ENCODE measurements at regions not wholly inside any gene's neighbourhood (a gene's known extent, or its start where the extent isn't known, plus 50 kb on each side); places are given as distances from the start of the nearest gene placed in this dataset.
A peak's percentile ranks its signal among the peaks of the same experiment; 100 is the strongest.

GRCh38 chrX:5084279-5084678, 1144.4 kb downstream of the NLGN4X start:
- DNase-seq (ENCODE audit: low read depth in 2 of 2), result no peak

- DNase-seq (ENCODE audit: low read depth in 2 of 2), result no peak
These were observed 1146.0 kb downstream of the NLGN4X start for GRCh38 chrX:5082705-5083104.

GRCh38 chrX:5080791-5081190, 1147.9 kb downstream of the NLGN4X start:
- no peak for DNase-seq (ENCODE audit: low read depth in 2 of 2)

- no peak for DNase-seq (ENCODE audit: low read depth in 2 of 2)
These were observed 1160.1 kb downstream of the NLGN4X start for GRCh38 chrX:5068550-5068949.

GRCh38 chrX:5057786-5058185, 1170.9 kb downstream of the NLGN4X start:
- DNase-seq (ENCODE audit: low read depth in 2 of 2), result no peak

- no peak for DNase-seq (ENCODE audit: low read depth in 2 of 2)
These were observed 1173.8 kb downstream of the NLGN4X start for GRCh38 chrX:5054852-5055251.

- peak; percentile 54 to 57 for DNase-seq (ENCODE audit: low read depth in 2 of 2)
These were observed 1176.7 kb downstream of the NLGN4X start for GRCh38 chrX:5051831-5052491.

GRCh38 chrX:5042563-5042962, 1186.1 kb downstream of the NLGN4X start:
- no peak for DNase-seq (ENCODE audit: low read depth in 2 of 2)

GRCh38 chrX:5031792-5032191, 1196.9 kb downstream of the NLGN4X start:
- DNase-seq (ENCODE audit: low read depth in 2 of 2), result no peak

GRCh38 chrX:5015451-5015850, 1213.2 kb downstream of the NLGN4X start:
- no peak for DNase-seq (ENCODE audit: low read depth in 2 of 2)

GRCh38 chrX:4994855-4995254, 1233.8 kb downstream of the NLGN4X start:
- DNase-seq (ENCODE audit: low read depth in 2 of 2), result no peak

GRCh38 chrX:4978613-4979012, 1250.1 kb downstream of the NLGN4X start:
- DNase-seq (ENCODE audit: low read depth in 2 of 2), result no peak

GRCh38 chrX:4971646-4972045, 1257.0 kb downstream of the NLGN4X start:
- no peak for DNase-seq (ENCODE audit: low read depth in 2 of 2)

- no peak for DNase-seq (ENCODE audit: low read depth in 2 of 2)
These were observed 1250.7 kb upstream of the PRKX start for GRCh38 chrX:4964112-4964511.

GRCh38 chrX:4963432-4963831, 1250.0 kb upstream of the PRKX start:
- no peak for DNase-seq (ENCODE audit: low read depth in 2 of 2)

GRCh38 chrX:4944767-4945166, 1231.3 kb upstream of the PRKX start:
- no peak for DNase-seq (ENCODE audit: low read depth in 2 of 2)

GRCh38 chrX:4936315-4936714, 1222.9 kb upstream of the PRKX start:
- no peak for DNase-seq (ENCODE audit: low read depth in 2 of 2)

- DNase-seq (ENCODE audit: low read depth in 2 of 2), result no peak
These were observed 1222.4 kb upstream of the PRKX start for GRCh38 chrX:4935846-4936245.

- DNase-seq (ENCODE audit: low read depth in 2 of 2), result no peak
These were observed 1222.0 kb upstream of the PRKX start for GRCh38 chrX:4935401-4935800.

GRCh38 chrX:4932790-4933189, 1219.3 kb upstream of the PRKX start:
- DNase-seq (ENCODE audit: low read depth in 2 of 2), result no peak

GRCh38 chrX:4930426-4930825, 1217.0 kb upstream of the PRKX start:
- DNase-seq (ENCODE audit: low read depth in 2 of 2), result no peak

GRCh38 chrX:4925911-4926310, 1212.5 kb upstream of the PRKX start:
- no peak for DNase-seq (ENCODE audit: low read depth in 2 of 2)

- no peak for DNase-seq (ENCODE audit: low read depth in 2 of 2)
These were observed 1195.9 kb upstream of the PRKX start for GRCh38 chrX:4909348-4909747.

GRCh38 chrX:4905576-4905975, 1192.1 kb upstream of the PRKX start:
- no peak for DNase-seq (ENCODE audit: low read depth in 2 of 2)
